GM19324 (cell line): ENCODE measurements at regions not wholly inside any gene's neighbourhood (a gene's known extent, or its start where the extent isn't known, plus 50 kb on each side); places are given as distances from the start of the nearest gene placed in this dataset.
"Not testable (repeated sequence)": the region's sequence is repeated elsewhere in the genome, so short reads cannot be mapped to it uniquely, and the experiment has no call there.

ENCODE experiments used
- ATAC-seq: cut with Tn5 transposase; IDR thresholded peaks from one replicate; pipeline ENCODE4 v1.9.1; 2021; ENCODE audit warnings: mild to moderate bottlenecking, moderate library complexity; ENCODE audit not compliant: unreplicated experiment, low FRiP score

DNA sequence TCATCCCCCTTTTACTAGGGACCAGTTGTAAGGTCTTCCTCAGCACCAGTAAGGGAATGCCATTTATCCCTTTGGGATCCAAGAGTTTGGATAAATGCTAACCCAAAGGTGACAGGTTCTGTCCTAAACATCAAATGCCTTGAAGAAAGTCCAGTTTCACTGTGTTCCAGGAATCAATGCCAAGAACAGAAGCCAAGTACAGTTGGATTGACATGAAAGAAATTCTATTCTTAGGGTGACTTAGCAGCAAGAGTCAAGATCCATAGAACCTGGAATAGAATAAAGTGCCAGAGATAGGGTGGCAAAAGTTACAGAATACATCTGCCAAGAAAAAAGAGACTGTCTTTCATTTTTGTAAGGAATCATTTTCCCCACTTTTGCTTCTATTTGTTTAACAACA is 94.9 kb upstream of the ADAMTS5 start:
- no peak for ATAC-seq

DNA sequence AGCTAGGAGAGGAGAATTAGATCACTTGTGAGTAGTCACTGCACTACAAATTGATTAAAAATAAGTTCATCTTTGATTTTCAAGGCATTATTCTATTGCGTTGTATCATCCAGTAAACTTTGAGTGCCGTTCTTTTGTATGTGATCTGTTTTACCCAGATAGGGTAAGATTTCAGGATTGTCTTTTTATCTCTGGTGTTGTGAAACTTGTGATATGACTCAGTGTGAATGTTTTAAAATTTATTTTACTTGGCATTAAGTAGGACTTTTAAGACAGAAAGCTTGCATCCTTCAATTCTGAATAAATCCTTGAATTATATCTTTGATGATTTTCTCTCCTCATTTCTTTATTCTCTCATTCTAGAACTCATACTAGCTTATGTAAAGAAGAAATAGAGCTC is 93.3 kb upstream of the ADAMTS5 start:
- no peak for ATAC-seq

DNA sequence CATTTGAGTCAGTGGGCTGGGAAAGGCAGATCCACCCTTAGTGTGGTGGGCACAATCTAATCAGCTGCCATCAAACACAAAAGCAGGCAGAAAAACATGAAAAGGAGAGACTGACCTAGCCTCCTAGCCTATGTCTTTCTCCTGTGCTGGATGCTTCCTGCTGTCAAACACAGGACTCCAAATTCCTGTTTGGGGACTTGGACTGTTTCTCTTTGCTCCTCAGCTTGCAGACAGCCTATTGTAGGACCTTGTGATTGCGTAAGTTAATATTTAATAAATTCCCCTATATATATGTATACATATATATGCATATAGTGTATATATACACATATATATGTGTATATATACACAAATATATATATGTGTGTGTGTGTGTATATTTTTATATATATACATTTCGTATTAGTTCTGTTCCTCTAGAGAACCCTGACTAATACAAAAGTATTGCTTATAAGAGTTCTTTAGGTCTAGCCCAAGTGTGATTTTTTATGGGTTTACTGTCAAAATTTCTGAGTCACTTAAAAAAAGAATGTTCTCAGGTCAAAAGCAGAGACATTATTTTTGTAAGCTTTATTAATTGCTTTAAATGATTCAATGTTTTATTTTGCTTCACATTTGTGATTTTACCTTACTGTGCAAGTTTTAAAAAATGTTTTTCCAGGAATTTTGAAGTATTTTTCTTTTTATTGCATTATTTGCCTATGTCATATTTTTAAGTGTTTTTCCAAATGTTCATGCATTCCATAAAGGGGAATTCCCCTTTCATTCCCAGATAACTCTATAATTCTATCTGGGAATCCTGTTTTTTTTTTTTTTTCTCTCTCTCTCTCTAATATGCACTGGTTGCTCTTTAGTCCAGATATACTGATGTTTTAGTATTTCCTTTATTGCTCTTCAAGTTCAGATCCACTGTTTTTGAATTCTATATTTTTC is 92.1 kb upstream of the ADAMTS5 start:
- no peak for ATAC-seq

DNA sequence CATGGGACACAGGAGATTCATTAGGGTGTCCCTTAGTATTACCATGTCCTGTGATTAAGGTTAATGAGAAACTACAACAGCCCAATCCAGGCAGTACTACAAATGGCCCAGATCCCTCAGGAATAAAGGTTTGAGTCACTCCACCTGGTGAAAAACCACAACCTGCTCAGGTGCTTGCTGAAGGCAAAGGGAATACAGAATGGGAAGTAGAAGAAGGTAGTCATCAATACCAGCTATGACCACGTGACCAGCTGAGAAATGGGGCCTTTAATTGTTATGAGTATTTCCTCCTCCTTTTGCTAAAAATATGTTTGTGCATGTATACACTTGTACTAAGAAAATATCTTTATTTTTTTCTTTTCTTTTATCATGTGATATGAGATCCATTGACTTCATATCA is 91.1 kb upstream of the ADAMTS5 start:
- ATAC-seq, result no peak

DNA sequence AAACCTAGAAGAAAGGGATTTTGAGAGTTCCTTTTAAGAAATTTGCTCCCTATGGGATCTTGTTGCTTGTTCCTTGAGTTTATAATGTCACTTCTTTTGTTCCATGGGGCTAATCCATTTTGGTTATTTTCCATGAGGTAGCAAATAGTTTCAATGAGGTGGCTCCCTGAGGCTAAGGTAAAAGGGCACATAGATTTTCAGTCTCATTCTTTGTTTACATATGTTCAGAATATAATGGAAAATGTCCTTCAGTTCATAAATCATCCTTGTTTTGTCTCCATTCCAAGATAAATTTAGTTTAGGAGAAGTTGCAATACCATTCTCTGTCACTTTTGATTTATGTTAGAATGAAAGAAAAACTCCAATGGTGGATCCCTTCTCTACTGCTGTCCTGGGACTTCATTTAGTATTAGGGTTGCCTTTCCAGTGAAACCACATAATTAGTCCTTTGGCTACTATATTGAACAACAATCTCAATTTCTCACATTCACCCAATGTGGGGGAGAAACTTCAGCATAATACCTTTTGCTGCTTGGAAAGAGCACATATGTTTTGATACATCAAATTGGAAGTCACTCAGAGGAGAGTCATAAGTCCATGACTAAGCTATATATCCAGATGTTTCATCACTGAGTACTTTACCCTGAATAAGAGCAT is 80.9 kb upstream of the ADAMTS5 start:
- ATAC-seq, result no peak

DNA sequence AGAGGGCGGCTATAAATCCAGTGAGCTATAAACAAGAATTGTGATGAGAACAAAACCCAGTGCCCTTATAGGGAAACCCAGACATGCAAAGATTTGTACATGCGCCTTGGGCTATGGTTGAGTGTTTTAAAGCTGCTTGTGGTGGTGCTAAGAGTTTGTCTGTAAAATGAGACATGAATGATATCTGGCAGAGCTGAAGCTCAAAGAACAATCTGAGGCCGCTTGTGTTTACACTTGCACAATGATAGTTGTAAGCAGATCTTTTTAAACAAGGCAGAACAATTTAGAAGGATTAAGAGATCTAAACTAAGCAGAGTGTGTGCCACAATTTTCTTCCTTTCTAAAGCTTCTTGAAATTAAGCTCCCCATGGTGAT is 80.4 kb upstream of the ADAMTS5 start:
- no peak for ATAC-seq

DNA sequence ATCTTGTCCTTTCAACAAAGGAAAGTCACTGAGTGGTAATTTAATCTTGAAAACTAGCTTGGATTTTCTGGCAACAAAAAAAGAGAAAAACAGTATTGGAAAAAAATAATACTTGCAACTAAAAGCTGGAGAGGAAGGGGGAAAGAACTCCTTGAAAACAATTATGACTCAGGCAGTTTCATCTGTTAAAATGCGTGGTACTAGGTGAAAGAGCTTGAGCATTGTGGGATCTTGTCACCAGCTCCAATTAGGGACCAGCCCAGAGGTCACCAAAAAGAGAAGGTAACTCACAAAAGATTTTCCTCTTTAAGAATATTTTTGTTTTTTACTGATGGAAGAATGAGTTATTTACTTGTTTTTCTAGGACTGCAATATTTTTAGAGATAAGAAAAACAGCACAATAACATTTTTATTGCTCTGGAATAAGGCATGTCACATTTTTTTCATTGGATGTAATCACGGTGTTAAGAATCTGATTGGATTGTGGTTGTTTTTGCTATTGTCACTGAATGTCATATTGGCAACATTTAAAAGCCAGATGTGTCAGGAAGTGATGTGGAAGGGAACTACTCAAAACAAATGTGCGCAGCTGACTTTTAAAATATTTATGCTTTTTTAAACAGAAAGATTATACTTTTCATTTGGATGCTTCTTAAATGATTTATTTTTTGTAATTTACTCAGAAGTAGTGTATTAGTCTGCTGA is 78.5 kb upstream of the ADAMTS5 start:
- ATAC-seq, result no peak

DNA sequence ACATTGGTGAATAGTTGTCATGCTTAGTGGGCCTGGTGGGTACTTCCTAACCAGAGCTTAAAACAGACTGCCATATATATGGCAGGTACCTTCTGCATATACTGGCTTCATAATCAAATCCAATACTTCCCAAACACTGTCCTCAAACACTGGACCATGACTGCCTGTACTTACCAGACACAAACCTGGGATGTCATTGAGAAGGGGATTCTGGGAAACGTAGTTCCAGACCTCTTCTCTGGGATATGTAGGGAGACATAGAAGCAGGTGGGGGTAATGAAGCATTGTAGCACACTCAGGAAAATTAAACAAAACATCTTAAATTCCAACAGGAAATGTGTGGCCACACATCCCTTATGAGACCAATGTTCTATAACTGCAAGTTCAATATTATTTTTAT is 76.5 kb upstream of the ADAMTS5 start:
- no peak for ATAC-seq

DNA sequence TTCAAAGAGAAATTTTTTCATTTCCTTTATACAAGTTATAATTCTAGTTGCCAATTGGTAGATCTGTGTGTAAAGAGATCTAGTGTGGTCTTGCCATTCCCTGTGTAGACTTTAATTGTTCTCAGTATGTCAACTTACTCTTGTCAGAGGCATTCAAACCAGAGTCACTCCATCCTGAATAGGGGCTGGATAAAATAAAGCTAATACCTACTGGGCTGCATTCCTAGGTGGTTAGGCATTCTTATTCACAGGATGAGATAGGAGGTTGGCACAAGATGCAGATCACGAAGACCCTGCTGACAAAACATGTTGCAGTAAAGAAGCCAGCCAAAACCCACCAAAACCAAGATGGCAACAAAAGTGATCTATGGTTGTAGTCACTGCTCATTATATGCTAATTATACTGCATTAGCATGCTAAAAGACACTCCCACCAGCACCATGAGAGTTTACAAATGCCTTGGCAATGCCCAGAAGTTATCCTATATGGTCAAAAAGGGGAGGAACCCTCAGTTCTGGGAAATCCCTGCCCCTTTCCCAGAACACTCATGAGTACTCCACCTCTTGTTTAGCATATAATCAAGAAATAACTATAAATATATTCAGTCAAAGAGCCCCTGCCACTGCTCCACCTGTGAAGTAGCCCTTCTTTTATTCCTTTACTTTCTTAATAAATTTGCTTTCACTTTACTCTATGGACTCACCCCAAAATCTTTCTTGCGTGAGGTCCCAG is 74.0 kb upstream of the ADAMTS5 start:
- ATAC-seq, result no peak

DNA sequence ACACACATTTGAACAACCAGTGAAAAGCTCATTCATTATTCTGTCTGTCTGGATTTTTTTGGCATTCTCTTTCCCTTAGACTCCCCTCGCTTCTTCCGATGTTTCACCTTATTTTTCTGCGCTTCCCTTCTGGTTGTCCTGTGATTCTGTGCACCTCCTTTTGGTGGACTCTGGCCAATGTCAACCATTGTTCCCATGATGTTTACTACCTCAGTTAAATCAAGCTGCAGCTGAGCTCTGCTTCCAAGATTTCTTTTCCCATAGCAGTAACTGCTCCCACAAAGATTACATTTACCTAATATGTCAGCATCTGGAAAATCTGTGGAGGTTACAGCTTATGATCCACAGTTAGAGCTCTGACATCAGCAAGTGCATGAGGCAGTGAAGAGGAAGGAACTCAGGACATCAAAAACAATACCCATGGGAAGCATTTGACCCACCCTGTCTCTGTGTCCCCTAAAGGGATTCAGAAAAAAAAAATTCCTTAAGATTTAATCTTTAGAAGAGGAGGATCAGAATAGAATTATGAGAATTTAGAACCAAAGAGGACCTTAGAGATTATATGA is 69.9 kb upstream of the ADAMTS5 start:
- no peak for ATAC-seq

DNA sequence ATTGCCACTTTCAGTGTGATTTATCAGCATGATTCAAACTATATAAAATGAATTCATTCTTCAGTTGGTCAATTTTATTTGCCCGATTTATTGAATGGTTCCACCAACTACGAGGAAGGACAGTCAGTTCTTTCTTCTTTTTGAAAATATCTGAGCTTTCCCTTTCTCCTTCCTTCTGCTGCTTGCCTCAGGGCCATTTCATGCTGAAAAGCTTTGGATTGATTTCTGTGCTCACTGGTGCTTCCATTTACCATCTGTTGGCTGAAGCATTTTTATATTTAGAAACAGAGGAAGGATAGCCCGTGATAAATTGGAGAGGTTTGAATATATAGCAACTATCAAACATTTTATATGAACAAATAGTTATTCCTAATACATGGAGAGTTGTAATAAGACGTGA is 68.9 kb upstream of the ADAMTS5 start:
- ATAC-seq, result no peak

DNA sequence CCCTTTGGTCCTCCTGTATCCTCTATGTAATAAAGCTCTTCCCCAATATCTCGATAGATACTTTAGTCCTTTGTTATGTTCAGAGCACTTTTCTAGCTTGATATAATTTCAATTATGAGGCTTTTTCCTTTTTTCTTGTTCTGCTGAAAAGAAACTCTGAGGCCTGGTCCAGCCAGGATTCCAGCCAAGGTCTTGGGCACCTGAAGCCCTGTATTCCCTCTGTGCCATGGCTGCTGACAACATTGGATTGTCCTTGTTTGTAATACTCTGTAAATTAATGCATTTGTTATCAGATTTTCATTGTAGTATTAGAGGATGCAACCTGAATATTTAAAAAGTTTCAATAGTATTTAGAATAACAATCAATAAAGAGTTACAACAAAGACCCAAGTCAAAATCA is 67.9 kb upstream of the ADAMTS5 start:
- no peak for ATAC-seq

DNA sequence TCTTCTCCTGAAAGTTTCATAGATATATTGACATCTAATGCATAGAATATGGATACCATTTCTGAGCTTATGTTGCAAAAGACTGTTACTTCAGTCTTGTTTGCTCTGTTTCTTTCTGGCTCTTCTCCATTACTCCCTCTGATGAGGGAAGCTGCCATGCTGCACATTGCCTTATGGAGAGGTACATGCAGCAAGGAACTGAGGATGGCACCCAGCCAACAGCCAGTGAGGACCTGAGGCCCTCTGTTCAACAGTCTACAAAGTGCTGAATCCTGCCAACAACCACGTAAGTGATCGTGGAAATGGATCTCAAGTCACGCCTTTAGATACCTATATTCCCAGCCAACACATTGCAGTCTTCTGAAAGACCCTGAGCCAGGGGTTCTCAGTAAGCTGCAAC is 66.6 kb upstream of the ADAMTS5 start:
- no peak for ATAC-seq

DNA sequence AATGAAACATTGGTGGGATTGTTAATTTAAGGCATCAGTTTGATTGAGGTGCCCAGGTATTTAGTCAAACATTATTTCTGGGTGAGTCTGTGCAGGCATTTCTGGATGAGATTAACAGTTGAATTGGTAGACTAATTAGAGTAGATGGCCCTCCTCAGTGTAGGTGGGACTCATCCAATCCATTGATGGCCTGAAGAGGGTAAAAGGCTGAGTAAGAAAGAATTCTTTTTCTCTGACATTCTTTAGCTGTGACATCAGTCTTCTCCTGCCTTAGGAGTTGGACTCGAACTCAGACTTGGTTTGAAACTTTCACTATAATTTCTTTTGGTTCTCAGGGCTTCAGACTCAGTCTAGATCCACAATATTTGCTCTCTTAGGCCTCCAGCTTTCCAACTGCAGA is 59.6 kb upstream of the ADAMTS5 start:
- ATAC-seq, result no peak

DNA sequence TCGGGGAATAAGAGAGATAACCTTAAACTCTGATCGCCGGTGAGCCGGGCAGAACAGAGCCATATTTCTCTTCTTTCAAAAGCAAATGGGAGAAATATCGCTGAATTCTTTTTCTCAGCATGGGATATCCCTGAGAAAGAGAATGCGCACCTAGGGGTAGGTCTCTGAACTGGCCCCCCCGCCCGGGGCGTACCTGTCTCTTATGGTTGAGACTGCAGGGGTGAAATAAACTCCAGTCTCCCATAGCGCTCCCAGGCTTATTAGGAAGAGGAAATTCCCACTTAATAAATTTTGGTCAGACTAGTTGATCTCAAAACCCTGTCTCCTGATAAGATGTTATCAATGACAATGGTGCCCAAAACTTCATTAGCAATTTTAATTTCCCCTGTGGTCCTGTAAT is 58.8 kb upstream of the ADAMTS5 start:
- ATAC-seq, result not testable (repeated sequence)

DNA sequence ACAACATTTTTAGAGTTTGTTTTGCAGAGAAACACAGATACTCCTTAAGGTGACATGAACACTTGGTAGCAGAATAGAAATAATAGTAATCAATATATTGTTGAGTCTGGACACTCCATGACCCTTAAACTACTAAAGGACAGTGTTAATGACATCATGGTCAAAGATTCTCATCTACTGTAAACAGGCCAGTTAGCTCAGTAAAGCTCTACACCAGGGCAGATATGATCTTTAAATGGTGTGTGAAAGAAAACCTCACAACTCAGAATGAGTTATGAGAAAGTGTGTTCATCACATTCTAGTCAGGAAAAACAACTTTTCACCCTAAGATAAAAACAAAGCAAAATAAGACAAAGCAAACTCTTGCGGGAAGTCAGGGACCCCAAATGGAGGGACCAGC is 58.1 kb upstream of the ADAMTS5 start:
- no peak for ATAC-seq

DNA sequence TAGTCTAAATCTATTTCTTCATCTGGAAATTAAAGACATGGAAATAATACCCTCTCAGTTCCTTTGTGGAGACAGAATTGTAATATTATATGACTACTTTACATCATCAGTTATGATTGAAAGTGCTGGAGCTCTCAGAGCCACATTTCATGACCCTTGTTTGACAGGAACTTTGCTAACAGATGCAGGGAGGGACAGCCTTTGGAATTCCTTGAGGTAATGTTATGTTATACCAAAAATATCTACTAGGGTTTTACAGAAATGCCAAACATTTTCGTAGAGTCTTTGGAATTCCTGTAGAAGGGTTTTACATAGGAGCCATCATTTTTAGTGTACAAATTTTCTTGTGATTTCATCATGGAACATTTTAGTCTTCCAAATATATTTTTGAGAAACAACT is 57.4 kb upstream of the ADAMTS5 start:
- ATAC-seq, result no peak

DNA sequence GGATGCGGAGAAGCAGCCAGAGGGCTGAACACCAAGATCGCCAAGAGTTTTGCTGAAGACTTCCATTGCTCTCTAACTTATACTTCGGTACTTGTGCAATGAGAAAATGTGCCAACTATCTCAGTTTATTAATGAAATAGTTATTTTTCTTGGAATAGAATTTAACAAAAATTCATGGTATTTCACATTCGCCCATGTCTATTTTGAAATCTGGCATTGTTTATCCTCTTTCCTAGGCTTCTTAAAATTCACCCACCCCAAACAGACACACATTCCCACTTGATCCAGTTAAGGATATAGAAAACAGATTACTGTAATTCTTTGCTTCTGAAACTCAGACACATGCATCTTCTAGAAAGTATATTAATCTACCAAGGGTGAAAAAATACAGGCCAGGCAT is 56.3 kb upstream of the ADAMTS5 start:
- no peak for ATAC-seq

DNA sequence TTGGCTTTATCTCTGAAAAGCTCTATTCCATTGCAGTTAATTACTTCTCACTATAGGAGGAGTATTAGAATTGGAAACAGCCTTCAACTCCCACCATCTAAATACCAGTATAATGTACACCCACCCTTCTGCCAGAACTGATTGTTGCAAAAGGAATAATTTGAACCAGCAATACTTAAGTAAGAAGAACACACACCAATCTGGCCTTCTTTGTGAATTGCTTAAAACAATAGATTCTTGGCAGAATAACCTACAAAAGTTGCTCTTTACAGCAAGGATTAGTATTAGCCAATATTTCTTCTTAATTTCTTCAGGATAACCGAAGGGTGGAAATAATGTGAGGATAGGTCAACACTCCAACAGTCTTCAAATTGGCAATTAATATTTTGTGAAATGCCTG is 54.9 kb upstream of the ADAMTS5 start:
- no peak for ATAC-seq

DNA sequence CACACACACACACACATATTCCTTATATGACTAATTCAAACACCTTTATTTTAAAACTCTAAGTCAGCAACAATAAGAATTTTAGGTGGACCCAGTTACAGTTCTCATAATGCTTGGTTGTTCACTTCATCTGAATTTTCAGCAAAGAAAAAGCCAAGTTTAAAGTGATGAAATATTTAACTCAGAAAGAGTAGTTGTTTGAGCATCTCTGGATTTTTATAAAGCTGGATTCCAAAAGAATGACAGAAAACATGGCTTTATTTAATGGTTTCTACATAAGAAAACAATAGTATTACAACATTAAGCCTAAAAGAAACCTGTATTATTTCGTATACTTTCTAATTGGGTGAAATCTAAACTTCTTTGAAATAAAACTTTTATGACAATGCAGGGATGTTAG is 54.2 kb upstream of the ADAMTS5 start:
- no peak for ATAC-seq

DNA sequence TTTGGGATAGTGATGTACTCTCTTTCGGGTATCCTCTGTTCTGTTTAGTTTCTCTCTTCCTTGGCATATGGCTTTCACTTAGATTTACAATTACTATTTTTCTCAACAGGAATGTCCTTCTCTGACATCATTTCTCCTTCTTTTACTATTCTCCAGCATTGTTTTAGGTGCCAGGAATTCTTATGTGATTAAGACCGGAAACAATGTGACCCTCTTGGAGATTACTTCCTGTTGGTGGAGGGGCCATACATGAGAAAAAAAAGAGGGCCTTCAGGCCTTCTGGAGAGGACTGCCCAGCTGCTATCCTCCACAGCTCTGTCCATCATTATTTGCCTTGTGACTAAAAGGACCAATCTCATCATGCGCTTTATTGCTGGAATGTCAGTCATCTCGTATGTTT is 50.4 kb upstream of the ADAMTS5 start:
- no peak for ATAC-seq
